OCI-LY3 (cell line): ENCODE measurements at regions not wholly inside any gene's neighbourhood (a gene's known extent, or its start where the extent isn't known, plus 50 kb on each side); places are given as distances from the start of the nearest gene placed in this dataset.

Source experiments
- CTCF ChIP-seq: fragments of 200-600, 300-600 bp; sonication (generic); IDR thresholded peaks from 2 replicates; pipeline ENCODE4 v1.5.1; 2014; ENCODE audit warnings: antibody characterized with exemption, low read length, low read depth
- EZH2phosphoT487 ChIP-seq: fragments of 200-600 bp; shearing (Covaris generic); IDR thresholded peaks from 2 replicates; pipeline ENCODE4 v1.6.1; 2018; ENCODE audit warnings: antibody characterized with exemption, mixed run types, low read depth

- TF ChIP-seq CTCF: no peak
- TF ChIP-seq EZH2phosphoT487: no peak
Observed at GRCh38 chr3:177332955-177333354, 135.7 kb upstream of the TBL1XR1 start.
